ENCODE measurements at regions not wholly inside any gene's neighbourhood (a gene's known extent, or its start where the extent isn't known, plus 50 kb on each side); places are given as distances from the start of the nearest gene placed in this dataset.

DNA sequence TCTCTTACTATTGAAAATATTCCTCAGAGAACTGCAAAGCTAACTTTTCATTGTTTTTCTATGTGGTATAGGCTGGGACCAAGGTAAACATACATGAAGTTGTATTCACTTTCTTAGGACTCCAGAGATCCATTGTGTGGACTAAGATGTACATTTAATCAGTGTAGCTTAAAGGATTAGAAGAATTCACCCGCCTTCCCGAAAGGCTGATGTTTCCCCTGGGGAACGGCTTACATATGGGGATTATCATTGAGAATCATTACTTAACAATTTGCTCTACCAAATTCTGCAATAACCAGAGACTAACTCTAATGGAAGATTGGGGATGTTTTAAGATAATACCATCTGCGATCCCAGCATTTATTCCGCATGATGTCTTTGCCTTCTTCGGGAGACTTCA is 257.1 kb upstream of the KIAA1217 start (continued):
- TF ChIP-seq ZBTB33 (IDR thresholded peaks at IDR 0.05; ENCODE audit: extremely low read depth, insufficient replicate concordance, low read length) = no peak

GRCh38 chr10:23955456-23956225 is 253.3 kb upstream of the KIAA1217 start:
- no peaks in the 10 kb centered on the region for H3K4me1 ChIP-seq (ENCODE audit: control insufficient read depth in 1 of 2, insufficient read depth in 2 of 2, low read length in 2 of 2)
- RAD21 ChIA-PET (ENCODE audit: low non-redundant PET in 1 of 2, low total read pairs in 2 of 2, uncharacterized antibody in 2 of 2, unreplicated experiment in 2 of 2) = no interaction called here
- ATAC-seq (no peak), DNase-seq (ENCODE audit: low read depth, low spot score) (no peak)
- no peaks in the 10 kb centered on the region for H4K20me1 ChIP-seq (ENCODE audit: insufficient read depth)
- CTCF ChIA-PET = no interaction called here
- no peaks in the 10 kb centered on the region for H3K36me3 ChIP-seq (ENCODE audit: control insufficient read depth in 1 of 2, insufficient read depth in 2 of 2, low read length in 2 of 2)
- no peaks in the 10 kb centered on the region for H3K9me3 ChIP-seq (ENCODE audit: control insufficient read depth in 1 of 2, insufficient read depth in 1 of 2, low read depth in 1 of 2, low read length in 2 of 2)
- POLR2A ChIA-PET = no interaction called here
- no TSS peak for BruUV-seq (replicated peaks)
- intact Hi-C loops (cut with micrococcal nuclease) = no loop called here
- no peak for TF ChIP-seq TCF7L2 (IDR thresholded peaks at IDR 0.05; ENCODE audit: borderline replicate concordance, extremely low read depth, insufficient read depth, insufficient read length)
- no peak for TF ChIP-seq SP1 (IDR thresholded peaks at IDR 0.05; ENCODE audit: low read depth)
- TF ChIP-seq ZBTB33 (IDR thresholded peaks at IDR 0.05; ENCODE audit: extremely low read depth, insufficient replicate concordance, low read length) = no peak
- H2AFZ ChIP-seq (ENCODE audit: low read depth, low read length, poor library complexity, severe bottlenecking) = no peak overlapping the region
- no peak overlapping the region for H3K27ac ChIP-seq (ENCODE audit: low read depth, low read length)
- H3K9ac ChIP-seq (ENCODE audit: low read length) = no peak overlapping the region
- H3K4me2 ChIP-seq (ENCODE audit: low read length) = no peak overlapping the region
- H3K9me2 ChIP-seq (ENCODE audit: insufficient read depth) = no peaks in the 10 kb centered on the region
- H3K79me2 ChIP-seq (ENCODE audit: insufficient read depth, low read length) = no peaks in the 10 kb centered on the region
- H3K27me3 ChIP-seq (ENCODE audit: insufficient read depth, low read length) = no peaks in the 10 kb centered on the region
- no peak overlapping the region for H3K4me3 ChIP-seq (replicated peaks in 1 of 2; ENCODE audit: low read depth in 1 of 2, low read length in 2 of 2)
